ENCODE measurements at regions not wholly inside any gene's neighbourhood (a gene's known extent, or its start where the extent isn't known, plus 50 kb on each side); places are given as distances from the start of the nearest gene placed in this dataset.

DNA sequence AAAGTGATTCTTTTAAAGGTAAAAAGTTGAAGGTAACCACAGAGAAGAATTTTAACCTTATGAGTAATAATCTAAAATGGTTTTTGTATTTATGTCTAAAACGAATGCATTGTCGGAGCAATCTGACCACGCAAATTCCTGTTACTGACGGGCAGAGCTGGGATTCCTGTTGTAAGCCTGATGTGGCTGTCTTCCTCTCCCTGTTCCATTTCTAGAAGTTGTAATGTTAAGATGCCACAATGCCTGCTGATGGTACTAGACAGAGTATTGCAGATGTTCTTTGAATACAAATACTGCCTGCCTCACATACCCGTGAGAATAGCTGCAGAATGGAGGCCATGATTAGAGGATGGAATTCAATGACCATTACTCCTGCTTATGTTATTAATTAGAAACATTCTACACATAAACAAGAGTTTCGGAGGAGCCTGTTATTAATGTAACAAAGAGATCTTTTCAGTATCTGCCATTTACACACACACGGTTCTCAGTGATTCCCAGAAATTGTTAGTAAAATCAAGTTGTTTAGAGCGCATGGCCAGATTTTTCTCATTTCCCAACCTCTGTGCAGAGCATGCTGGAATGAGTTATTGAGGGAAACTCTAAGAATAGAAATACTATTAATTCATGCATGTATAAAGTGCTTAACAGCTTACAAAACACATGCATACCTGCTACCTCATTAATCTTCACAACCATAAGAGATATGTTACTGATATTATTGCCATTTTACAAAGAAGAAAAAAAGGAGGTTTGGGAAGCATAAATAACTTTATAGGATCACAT, 196.8 kb downstream of the PTN start (continued):
- TF ChIP-seq, protein P1, sequence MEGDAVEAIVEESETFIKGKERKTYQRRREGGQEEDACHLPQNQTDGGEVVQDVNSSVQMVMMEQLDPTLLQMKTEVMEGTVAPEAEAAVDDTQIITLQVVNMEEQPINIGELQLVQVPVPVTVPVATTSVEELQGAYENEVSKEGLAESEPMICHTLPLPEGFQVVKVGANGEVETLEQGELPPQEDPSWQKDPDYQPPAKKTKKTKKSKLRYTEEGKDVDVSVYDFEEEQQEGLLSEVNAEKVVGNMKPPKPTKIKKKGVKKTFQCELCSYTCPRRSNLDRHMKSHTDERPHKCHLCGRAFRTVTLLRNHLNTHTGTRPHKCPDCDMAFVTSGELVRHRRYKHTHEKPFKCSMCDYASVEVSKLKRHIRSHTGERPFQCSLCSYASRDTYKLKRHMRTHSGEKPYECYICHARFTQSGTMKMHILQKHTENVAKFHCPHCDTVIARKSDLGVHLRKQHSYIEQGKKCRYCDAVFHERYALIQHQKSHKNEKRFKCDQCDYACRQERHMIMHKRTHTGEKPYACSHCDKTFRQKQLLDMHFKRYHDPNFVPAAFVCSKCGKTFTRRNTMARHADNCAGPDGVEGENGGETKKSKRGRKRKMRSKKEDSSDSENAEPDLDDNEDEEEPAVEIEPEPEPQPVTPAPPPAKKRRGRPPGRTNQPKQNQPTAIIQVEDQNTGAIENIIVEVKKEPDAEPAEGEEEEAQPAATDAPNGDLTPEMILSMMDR (conservative IDR thresholded peaks at IDR 0.05; ENCODE audit: low read depth in 2 of 2): no peak
- no peak for TF ChIP-seq EZH2phosphoT487 (IDR thresholded peaks at IDR 0.05; ENCODE audit: unreplicated experiment)
- TF ChIP-seq ZNF114 (CRISPR knock-in tag; IDR thresholded peaks at IDR 0.05): no peak
- TF ChIP-seq, protein P2, sequence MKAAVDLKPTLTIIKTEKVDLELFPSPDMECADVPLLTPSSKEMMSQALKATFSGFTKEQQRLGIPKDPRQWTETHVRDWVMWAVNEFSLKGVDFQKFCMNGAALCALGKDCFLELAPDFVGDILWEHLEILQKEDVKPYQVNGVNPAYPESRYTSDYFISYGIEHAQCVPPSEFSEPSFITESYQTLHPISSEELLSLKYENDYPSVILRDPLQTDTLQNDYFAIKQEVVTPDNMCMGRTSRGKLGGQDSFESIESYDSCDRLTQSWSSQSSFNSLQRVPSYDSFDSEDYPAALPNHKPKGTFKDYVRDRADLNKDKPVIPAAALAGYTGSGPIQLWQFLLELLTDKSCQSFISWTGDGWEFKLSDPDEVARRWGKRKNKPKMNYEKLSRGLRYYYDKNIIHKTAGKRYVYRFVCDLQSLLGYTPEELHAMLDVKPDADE (IDR thresholded peaks at IDR 0.05): no peak

DNA sequence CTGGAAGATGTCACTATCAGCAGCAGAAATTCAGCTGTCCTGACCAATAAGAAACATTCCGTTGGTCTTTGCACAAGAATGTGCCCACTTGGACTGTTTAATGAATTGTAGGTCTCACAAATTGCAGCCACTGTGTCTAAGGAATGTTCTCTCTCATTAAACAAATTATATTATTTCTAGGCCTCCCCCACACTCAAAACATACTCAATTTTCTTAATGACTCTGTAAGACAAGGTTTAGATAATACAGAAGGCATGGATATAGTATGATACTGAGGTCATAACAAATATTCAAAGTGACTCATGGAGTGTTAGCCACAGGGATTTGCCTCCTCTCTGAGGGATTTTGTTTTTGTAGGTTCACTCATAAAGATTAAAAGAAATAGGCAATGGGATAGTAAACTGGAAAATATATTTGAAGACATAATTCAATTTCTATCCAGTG, 197.5 kb downstream of the PTN start:
- Histone ChIP-seq H3K4me3 (no peak overlapping the region), H3K79me2 (replicated peaks; ENCODE audit: insufficient read depth) (no peaks in the 10 kb centered on the region), H2AFZ (no peak overlapping the region), H3K4me2 (no peak overlapping the region), H3K27ac (ENCODE audit: low read depth) (no peak overlapping the region), H3F3A (replicated peaks; ENCODE audit: low read depth) (no peaks in the 10 kb centered on the region), H3K9me2 (ENCODE audit: insufficient read depth) (no peaks in the 10 kb centered on the region), H3K4me1 (ENCODE audit: insufficient read depth) (peaks cover 3% of the 10 kb centered on the region; the same call in 1 of the 2 replicates), H3K27me3 (ENCODE audit: insufficient read depth) (no peaks in the 10 kb centered on the region), H3K36me3 (ENCODE audit: insufficient read depth) (no peaks in the 10 kb centered on the region), H4K20me1 (replicated peaks; ENCODE audit: insufficient read depth) (no peaks in the 10 kb centered on the region)
- Mint-ChIP-seq H3K4me1 (peaks cover 8% of the 10 kb centered on the region; the same call in 2 of the 3 replicates), H3K36me3 (ENCODE audit: low read depth) (no peaks in the 10 kb centered on the region), H3K27me3 (ENCODE audit: insufficient read depth, low read depth, poor library complexity) (peaks cover 1% of the 10 kb centered on the region), H3K4me3 (no peak overlapping the region), H3K27ac (no peak overlapping the region), H3K9me3 (no peaks in the 10 kb centered on the region)
- DNase-seq (ENCODE audit: low spot score): no peak
- ATAC-seq: no peak
- TF ChIP-seq POLR2AphosphoS5 (IDR thresholded peaks at IDR 0.05; ENCODE audit: low read depth) (no peak), JUNB (IDR thresholded peaks at IDR 0.05; ENCODE audit: unreplicated experiment) (no peak), EZH2 (IDR thresholded peaks at IDR 0.05; ENCODE audit: low read depth, unreplicated experiment) (no peak), ZNF114 (CRISPR knock-in tag; IDR thresholded peaks at IDR 0.05) (no peak), STAT1 (IDR thresholded peaks at IDR 0.05; ENCODE audit: unreplicated experiment) (no peak), EZH2phosphoT487 (IDR thresholded peaks at IDR 0.05; ENCODE audit: unreplicated experiment) (no peak), CREB1 (CRISPR knock-in tag; IDR thresholded peaks at IDR 0.05; ENCODE audit: low read depth) (no peak)
- TF ChIP-seq, protein P3, sequence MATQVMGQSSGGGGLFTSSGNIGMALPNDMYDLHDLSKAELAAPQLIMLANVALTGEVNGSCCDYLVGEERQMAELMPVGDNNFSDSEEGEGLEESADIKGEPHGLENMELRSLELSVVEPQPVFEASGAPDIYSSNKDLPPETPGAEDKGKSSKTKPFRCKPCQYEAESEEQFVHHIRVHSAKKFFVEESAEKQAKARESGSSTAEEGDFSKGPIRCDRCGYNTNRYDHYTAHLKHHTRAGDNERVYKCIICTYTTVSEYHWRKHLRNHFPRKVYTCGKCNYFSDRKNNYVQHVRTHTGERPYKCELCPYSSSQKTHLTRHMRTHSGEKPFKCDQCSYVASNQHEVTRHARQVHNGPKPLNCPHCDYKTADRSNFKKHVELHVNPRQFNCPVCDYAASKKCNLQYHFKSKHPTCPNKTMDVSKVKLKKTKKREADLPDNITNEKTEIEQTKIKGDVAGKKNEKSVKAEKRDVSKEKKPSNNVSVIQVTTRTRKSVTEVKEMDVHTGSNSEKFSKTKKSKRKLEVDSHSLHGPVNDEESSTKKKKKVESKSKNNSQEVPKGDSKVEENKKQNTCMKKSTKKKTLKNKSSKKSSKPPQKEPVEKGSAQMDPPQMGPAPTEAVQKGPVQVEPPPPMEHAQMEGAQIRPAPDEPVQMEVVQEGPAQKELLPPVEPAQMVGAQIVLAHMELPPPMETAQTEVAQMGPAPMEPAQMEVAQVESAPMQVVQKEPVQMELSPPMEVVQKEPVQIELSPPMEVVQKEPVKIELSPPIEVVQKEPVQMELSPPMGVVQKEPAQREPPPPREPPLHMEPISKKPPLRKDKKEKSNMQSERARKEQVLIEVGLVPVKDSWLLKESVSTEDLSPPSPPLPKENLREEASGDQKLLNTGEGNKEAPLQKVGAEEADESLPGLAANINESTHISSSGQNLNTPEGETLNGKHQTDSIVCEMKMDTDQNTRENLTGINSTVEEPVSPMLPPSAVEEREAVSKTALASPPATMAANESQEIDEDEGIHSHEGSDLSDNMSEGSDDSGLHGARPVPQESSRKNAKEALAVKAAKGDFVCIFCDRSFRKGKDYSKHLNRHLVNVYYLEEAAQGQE (IDR thresholded peaks at IDR 0.05; ENCODE audit: unreplicated experiment): no peak
- TF ChIP-seq, protein P4, sequence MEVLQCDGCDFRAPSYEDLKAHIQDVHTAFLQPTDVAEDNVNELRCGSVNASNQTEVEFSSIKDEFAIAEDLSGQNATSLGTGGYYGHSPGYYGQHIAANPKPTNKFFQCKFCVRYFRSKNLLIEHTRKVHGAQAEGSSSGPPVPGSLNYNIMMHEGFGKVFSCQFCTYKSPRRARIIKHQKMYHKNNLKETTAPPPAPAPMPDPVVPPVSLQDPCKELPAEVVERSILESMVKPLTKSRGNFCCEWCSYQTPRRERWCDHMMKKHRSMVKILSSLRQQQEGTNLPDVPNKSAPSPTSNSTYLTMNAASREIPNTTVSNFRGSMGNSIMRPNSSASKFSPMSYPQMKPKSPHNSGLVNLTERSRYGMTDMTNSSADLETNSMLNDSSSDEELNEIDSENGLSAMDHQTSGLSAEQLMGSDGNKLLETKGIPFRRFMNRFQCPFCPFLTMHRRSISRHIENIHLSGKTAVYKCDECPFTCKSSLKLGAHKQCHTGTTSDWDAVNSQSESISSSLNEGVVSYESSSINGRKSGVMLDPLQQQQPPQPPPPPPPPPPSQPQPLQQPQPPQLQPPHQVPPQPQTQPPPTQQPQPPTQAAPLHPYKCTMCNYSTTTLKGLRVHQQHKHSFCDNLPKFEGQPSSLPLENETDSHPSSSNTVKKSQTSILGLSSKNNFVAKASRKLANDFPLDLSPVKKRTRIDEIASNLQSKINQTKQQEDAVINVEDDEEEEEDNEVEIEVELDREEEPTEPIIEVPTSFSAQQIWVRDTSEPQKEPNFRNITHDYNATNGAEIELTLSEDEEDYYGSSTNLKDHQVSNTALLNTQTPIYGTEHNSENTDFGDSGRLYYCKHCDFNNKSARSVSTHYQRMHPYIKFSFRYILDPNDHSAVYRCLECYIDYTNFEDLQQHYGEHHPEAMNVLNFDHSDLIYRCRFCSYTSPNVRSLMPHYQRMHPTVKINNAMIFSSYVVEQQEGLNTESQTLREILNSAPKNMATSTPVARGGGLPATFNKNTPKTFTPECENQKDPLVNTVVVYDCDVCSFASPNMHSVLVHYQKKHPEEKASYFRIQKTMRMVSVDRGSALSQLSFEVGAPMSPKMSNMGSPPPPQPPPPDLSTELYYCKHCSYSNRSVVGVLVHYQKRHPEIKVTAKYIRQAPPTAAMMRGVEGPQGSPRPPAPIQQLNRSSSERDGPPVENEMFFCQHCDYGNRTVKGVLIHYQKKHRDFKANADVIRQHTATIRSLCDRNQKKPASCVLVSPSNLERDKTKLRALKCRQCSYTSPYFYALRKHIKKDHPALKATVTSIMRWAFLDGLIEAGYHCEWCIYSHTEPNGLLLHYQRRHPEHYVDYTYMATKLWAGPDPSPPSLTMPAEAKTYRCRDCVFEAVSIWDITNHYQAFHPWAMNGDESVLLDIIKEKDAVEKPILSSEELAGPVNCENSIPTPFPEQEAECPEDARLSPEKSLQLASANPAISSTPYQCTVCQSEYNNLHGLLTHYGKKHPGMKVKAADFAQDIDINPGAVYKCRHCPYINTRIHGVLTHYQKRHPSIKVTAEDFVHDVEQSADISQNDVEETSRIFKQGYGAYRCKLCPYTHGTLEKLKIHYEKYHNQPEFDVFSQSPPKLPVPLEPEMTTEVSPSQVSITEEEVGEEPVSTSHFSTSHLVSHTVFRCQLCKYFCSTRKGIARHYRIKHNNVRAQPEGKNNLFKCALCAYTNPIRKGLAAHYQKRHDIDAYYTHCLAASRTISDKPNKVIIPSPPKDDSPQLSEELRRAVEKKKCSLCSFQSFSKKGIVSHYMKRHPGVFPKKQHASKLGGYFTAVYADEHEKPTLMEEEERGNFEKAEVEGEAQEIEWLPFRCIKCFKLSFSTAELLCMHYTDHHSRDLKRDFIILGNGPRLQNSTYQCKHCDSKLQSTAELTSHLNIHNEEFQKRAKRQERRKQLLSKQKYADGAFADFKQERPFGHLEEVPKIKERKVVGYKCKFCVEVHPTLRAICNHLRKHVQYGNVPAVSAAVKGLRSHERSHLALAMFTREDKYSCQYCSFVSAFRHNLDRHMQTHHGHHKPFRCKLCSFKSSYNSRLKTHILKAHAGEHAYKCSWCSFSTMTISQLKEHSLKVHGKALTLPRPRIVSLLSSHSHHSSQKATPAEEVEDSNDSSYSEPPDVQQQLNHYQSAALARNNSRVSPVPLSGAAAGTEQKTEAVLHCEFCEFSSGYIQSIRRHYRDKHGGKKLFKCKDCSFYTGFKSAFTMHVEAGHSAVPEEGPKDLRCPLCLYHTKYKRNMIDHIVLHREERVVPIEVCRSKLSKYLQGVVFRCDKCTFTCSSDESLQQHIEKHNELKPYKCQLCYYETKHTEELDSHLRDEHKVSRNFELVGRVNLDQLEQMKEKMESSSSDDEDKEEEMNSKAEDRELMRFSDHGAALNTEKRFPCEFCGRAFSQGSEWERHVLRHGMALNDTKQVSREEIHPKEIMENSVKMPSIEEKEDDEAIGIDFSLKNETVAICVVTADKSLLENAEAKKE (CRISPR knock-in tag; IDR thresholded peaks at IDR 0.05): no peak
